H1 (cell line): ENCODE measurements at regions not wholly inside any gene's neighbourhood (a gene's known extent, or its start where the extent isn't known, plus 50 kb on each side); places are given as distances from the start of the nearest gene placed in this dataset.

Experiments
- CTCF ChIA-PET: fragments of 300-600 bp; sonication (Branson Sonifier 250); formaldehyde crosslinking; loops from one replicate; lab custom pipeline; 2021; ENCODE audit not compliant: partially characterized antibody; lab: Charles Lee
- POLR2A ChIA-PET: fragments of 300-600 bp; sonication (Branson Sonifier 250); formaldehyde crosslinking; loops from one replicate; lab custom pipeline; 2021; ENCODE audit warnings: inconsistent platforms; ENCODE audit not compliant: partially characterized antibody; lab: Charles Lee
- DNase-seq, 2 experiments: peaks; one replicate each; pipeline versions ENCODE4 v3.0.0 to v3.0.0-alpha.2; 2010 to 2022; ENCODE audit warnings: low spot score in 2 of 2, low read depth in 1 of 2, mixed read lengths in 1 of 2
- FAIRE-seq: peaks from 2 replicates; lab custom pipeline; 2011; peaks lifted over from hg19 to GRCh38; lab: Jason Lieb, UNC
- H2AFZ ChIP-seq: 2 replicates; pipeline ENCODE4 v1.8.1; 2012; ENCODE audit warnings: low read length, inconsistent platforms
- H2AK5ac ChIP-seq: 2 replicates; pipeline ENCODE4 v1.6.1; 2013; ENCODE audit warnings: low read depth, low read length
- H2BK120ac ChIP-seq: replicated peaks from 2 replicates; pipeline ENCODE3; 2013; ENCODE audit warnings: low read depth, low read length, inconsistent platforms
- H2BK12ac ChIP-seq: 2 replicates; pipeline ENCODE4 v1.6.1; 2013; ENCODE audit warnings: low read depth, low read length
- H2BK15ac ChIP-seq: 2 replicates; pipeline ENCODE4 v1.6.1; 2013; ENCODE audit warnings: low read length
- H2BK20ac ChIP-seq: 2 replicates; pipeline ENCODE4 v1.6.1; 2013; ENCODE audit warnings: low read length
- H2BK5ac ChIP-seq: 2 replicates; pipeline ENCODE4 v1.6.1; 2013; ENCODE audit warnings: low read depth, low read length
- H3K14ac ChIP-seq: 2 replicates; pipeline ENCODE4 v1.6.1; 2013; ENCODE audit warnings: inconsistent platforms; ENCODE audit not compliant: insufficient read length
- H3K18ac ChIP-seq: 2 replicates; pipeline ENCODE4 v1.6.1; 2013; ENCODE audit warnings: low read length; ENCODE audit errors: extremely low read depth
- H3K23ac ChIP-seq: 2 replicates; pipeline ENCODE4 v1.6.1; 2013; ENCODE audit warnings: inconsistent platforms; ENCODE audit not compliant: insufficient read length
- H3K23me2 ChIP-seq: 2 replicates; pipeline ENCODE4 v1.6.1; 2013; ENCODE audit warnings: low read depth, low read length
- H3K27ac ChIP-seq: 2 replicates; pipeline ENCODE4 v1.6.1; 2011; ENCODE audit warnings: low read depth, low read length, inconsistent platforms
- H3K27me3 ChIP-seq, 4 experiments: replicated peaks in 1 of 4; 1 replicate in 1 of 4; 2 replicates in 3 of 4; pipeline versions ENCODE4 v1.6.1 to v1.8.1; 2011 to 2013; ENCODE audit warnings: low read length in 3 of 4, mild to moderate bottlenecking in 3 of 4, inconsistent platforms in 2 of 4, mixed read lengths in 2 of 4, moderate library complexity in 1 of 4; ENCODE audit not compliant: control insufficient read depth in 3 of 4, insufficient read depth in 3 of 4; ENCODE audit errors: extremely low read depth in 1 of 4
- H3K36me3 ChIP-seq, 4 experiments: 2 replicates each; pipeline versions ENCODE4 v1.6.1 to v1.8.1; 2011 to 2013; ENCODE audit warnings: mild to moderate bottlenecking in 4 of 4, low read length in 3 of 4, moderate library complexity in 2 of 4, control low read depth in 1 of 4, inconsistent platforms in 1 of 4; ENCODE audit not compliant: insufficient read depth in 4 of 4, control insufficient read depth in 2 of 4
- H3K4ac ChIP-seq: replicated peaks from 2 replicates; pipeline ENCODE3; 2013; ENCODE audit warnings: low read length, low read depth, mixed read lengths, inconsistent platforms; ENCODE audit not compliant: insufficient read length
- H3K4me1 ChIP-seq, 4 experiments: replicated peaks in 1 of 4; 1 replicate in 1 of 4; 2 replicates in 3 of 4; pipeline versions ENCODE4 v1.6.1 to v1.8.1; 2011 to 2013; ENCODE audit warnings: low read length in 3 of 4, inconsistent platforms in 2 of 4, mixed read lengths in 1 of 4; ENCODE audit not compliant: insufficient read depth in 4 of 4, control insufficient read depth in 3 of 4
- H3K4me2 ChIP-seq, 2 experiments: 2 replicates each; pipeline versions ENCODE4 v1.6.1 to v1.8.1; 2011 to 2013; ENCODE audit warnings: low read depth in 2 of 2, low read length in 2 of 2, control low read depth in 1 of 2, inconsistent platforms in 1 of 2, mild to moderate bottlenecking in 1 of 2; ENCODE audit not compliant: insufficient read depth in 1 of 2
- H3K4me3 ChIP-seq, 4 experiments: fragments of 200-600, 300-600 bp in 1 of 4; sonication (generic), shearing (Covaris generic), sonication (Bioruptor Twin) in 1 of 4; 2 replicates each; pipeline versions ENCODE4 v1.5.1 to v1.8.1; 2011 to 2016; ENCODE audit warnings: low read length in 4 of 4, low read depth in 3 of 4, control low read depth in 2 of 4, inconsistent platforms in 2 of 4, mild to moderate bottlenecking in 2 of 4, mixed read lengths in 1 of 4, moderate library complexity in 1 of 4; ENCODE audit not compliant: insufficient read depth in 2 of 4; ENCODE audit errors: extremely low read depth in 1 of 4
- H3K56ac ChIP-seq: replicated peaks from 2 replicates; pipeline ENCODE3; 2013; ENCODE audit warnings: low read depth, mild to moderate bottlenecking, mixed read lengths, low read length, inconsistent platforms; ENCODE audit not compliant: insufficient read length
- H3K79me1 ChIP-seq: 2 replicates; pipeline ENCODE4 v1.6.1; 2013; ENCODE audit warnings: low read depth, low read length, control low read depth
- H3K79me2 ChIP-seq, 2 experiments: 2 replicates each; pipeline versions ENCODE4 v1.6.1 to v1.8.1; 2012 to 2013; ENCODE audit warnings: low read length in 2 of 2, mild to moderate bottlenecking in 2 of 2, inconsistent platforms in 1 of 2; ENCODE audit not compliant: insufficient read depth in 2 of 2, control insufficient read depth in 1 of 2
- H3K9ac ChIP-seq, 4 experiments: replicated peaks in 1 of 4; 1 replicate in 1 of 4; 2 replicates in 3 of 4; pipeline versions ENCODE4 v1.6.1 to v1.8.1; 2011 to 2013; ENCODE audit warnings: low read depth in 3 of 4, low read length in 3 of 4, control low read depth in 2 of 4, mild to moderate bottlenecking in 2 of 4, moderate library complexity in 2 of 4, inconsistent platforms in 1 of 4; ENCODE audit errors: extremely low read depth in 1 of 4
- H3K9me3 ChIP-seq, 2 experiments: 2 replicates each; pipeline versions ENCODE4 v1.6.1 to v1.8.1; 2012 to 2013; ENCODE audit warnings: mild to moderate bottlenecking in 2 of 2, moderate library complexity in 2 of 2, control low read depth in 1 of 2, inconsistent platforms in 1 of 2, low read depth in 1 of 2, low read length in 1 of 2, mixed read lengths in 1 of 2; ENCODE audit not compliant: insufficient read depth in 2 of 2
- H4K20me1 ChIP-seq, 2 experiments: replicated peaks in 1 of 2; 2 replicates each; pipeline versions ENCODE3 to v1.8.1; 2011 to 2013; ENCODE audit warnings: inconsistent platforms in 2 of 2, low read length in 2 of 2, mild to moderate bottlenecking in 1 of 2; ENCODE audit not compliant: insufficient read depth in 2 of 2, control insufficient read depth in 1 of 2
- H4K5ac ChIP-seq: 2 replicates; pipeline ENCODE4 v1.6.1; 2013; ENCODE audit warnings: low read length, low read depth, mixed read lengths, inconsistent platforms; ENCODE audit not compliant: insufficient read length
- H4K8ac ChIP-seq: 2 replicates; pipeline ENCODE4 v1.8.0; 2013; ENCODE audit warnings: mild to moderate bottlenecking, moderate library complexity, low read length, inconsistent platforms; ENCODE audit not compliant: insufficient read depth; ENCODE audit errors: extremely low read depth
- H4K91ac ChIP-seq: replicated peaks from 2 replicates; pipeline ENCODE3; 2013; ENCODE audit warnings: low read length, mixed read lengths, inconsistent platforms; ENCODE audit not compliant: insufficient read length
- E2F6 ChIP-seq: IDR thresholded peaks from 2 replicates; pipeline ENCODE4 v1.6.1; 2012; ENCODE audit warnings: inconsistent platforms
- SP4 ChIP-seq: IDR thresholded peaks from 2 replicates; pipeline ENCODE4 v1.6.1; 2012; ENCODE audit warnings: low read length, inconsistent platforms
- WGBS, 2 experiments: shearing (Covaris generic) in 1 of 2; methylation state at CpG; one replicate each; pipeline versions ENCODE4 v1.1.6 to v1.1.7; 2013 to 2015; ENCODE audit warnings: low lambda C conversion rate in 2 of 2, mixed read lengths in 2 of 2, inconsistent platforms in 1 of 2, low coverage in 1 of 2, missing lambda C conversion rate in 1 of 2; ENCODE audit not compliant: insufficient replicate concordance in 2 of 2, insufficient coverage in 1 of 2, insufficient read length in 1 of 2; ENCODE audit errors: extremely low coverage in 1 of 2, missing lambda C conversion rate in 1 of 2; 5-methylcytosine and 5-hydroxymethylcytosine counted together

DNA sequence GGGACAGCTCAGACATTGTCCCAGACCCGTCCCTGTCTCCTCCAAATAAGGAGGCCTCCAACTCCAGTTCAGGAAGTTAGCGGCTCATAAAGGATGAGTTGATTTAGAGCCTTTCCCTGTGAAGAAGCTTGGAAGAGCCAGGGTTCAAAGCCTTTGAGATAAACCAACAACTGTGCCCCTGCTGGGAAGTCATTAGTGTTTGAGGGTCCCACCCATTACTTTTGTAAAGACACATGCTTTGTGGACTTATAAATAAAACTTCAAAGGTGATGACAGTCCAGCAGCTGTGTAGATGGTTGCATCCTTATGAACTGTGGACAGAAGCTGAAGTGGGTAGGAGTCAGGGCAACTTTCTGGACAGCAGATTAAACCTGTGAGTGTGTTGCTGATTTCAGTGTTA is 86.0 kb upstream of the PGRMC2 start:
- no peaks in the 10 kb centered on the region for H3K36me3 ChIP-seq
- no peaks in the 10 kb centered on the region; a peak in 1 of 7 replicates for H3K27me3 ChIP-seq
- H2BK5ac ChIP-seq, result no peak overlapping the region
- no peak overlapping the region for H3K14ac ChIP-seq
- no peak for DNase-seq
- 87% methylated on average over 2 of the region's 2 CpGs; no CpG with 5 or more reads in 1 of the 2 experiments for WGBS, 2 experiments
- H3K18ac ChIP-seq, result no peak overlapping the region
- no peak overlapping the region for H3K56ac ChIP-seq
- H4K5ac ChIP-seq, result no peak overlapping the region
- no peaks in the 10 kb centered on the region for H4K20me1 ChIP-seq
- no peak overlapping the region for H4K91ac ChIP-seq
- no peak overlapping the region for H2BK12ac ChIP-seq
- POLR2A ChIA-PET, result no interaction called here
- H3K4me2 ChIP-seq, result no peak overlapping the region
- no peak overlapping the region for H2BK120ac ChIP-seq
- H3K79me2 ChIP-seq, result no peaks in the 10 kb centered on the region
- no peak overlapping the region for H3K4me3 ChIP-seq
- no peak overlapping the region for H2BK20ac ChIP-seq
- TF ChIP-seq E2F6 (no peak), SP4 (no peak)
- H4K8ac ChIP-seq, result no peak overlapping the region
- no peak overlapping the region for H3K4ac ChIP-seq
- FAIRE-seq, result no peak
- H3K79me1 ChIP-seq, result no peaks in the 10 kb centered on the region
- H2AFZ ChIP-seq, result no peak overlapping the region
- no peak overlapping the region for H2BK15ac ChIP-seq
- no peaks in the 10 kb centered on the region for H3K23me2 ChIP-seq
- no peak overlapping the region for H3K9ac ChIP-seq
- H2AK5ac ChIP-seq, result no peak overlapping the region
- CTCF ChIA-PET, result interaction anchor here (1.1 to 1.3 kb wide), 2 partner anchors 65 to 183 kb away, joined by 3 to 4 read pairs; no protein-coding TSS in a partner anchor
- no peak overlapping the region for H3K27ac ChIP-seq
- peaks cover 9 to 20% of the 10 kb centered on the region in 2 experiments; a peak in 3 of 4 replicates for H3K9me3 ChIP-seq
- no peaks in the 10 kb centered on the region for H3K4me1 ChIP-seq
- H3K23ac ChIP-seq, result no peak overlapping the region
